HepG2 (cell line): ENCODE measurements at regions not wholly inside any gene's neighbourhood (a gene's known extent, or its start where the extent isn't known, plus 50 kb on each side); places are given as distances from the start of the nearest gene placed in this dataset.

Source experiments
- ARNTL ChIP-seq: sonication (generic); formaldehyde crosslinking; IDR thresholded peaks from 2 replicates; pipeline ENCODE4 v1.4.0; 2020; ENCODE audit warnings: mild to moderate bottlenecking, missing genetic modification reagents
- BATF2 ChIP-seq: sonication (generic); formaldehyde crosslinking; IDR thresholded peaks from 2 replicates; pipeline ENCODE4 v1.8.0; 2022; ENCODE audit warnings: mild to moderate bottlenecking, missing genetic modification reagents, moderate library complexity
- BCL6 ChIP-seq: IDR thresholded peaks from 2 replicates; pipeline ENCODE4 v1.6.1; 2016; ENCODE audit warnings: missing genetic modification reagents, missing compliant biosample characterization
- DPF2 ChIP-seq: sonication (generic); formaldehyde crosslinking; IDR thresholded peaks from 2 replicates; pipeline ENCODE4 v1.4.0; 2020; ENCODE audit warnings: mild to moderate bottlenecking, low read depth, missing genetic modification reagents, borderline replicate concordance
- GABPA ChIP-seq, 2 experiments: IDR thresholded peaks; 2 replicates each; pipeline ENCODE4 v1.6.1; 2011 to 2016; ENCODE audit warnings: low read depth in 2 of 2, low read length in 1 of 2, missing biosample characterization in 1 of 2, missing genetic modification characterization in 1 of 2
- GATA4 ChIP-seq: sonication (generic); IDR thresholded peaks from 2 replicates; pipeline ENCODE4 v1.6.1; 2016; ENCODE audit warnings: antibody characterized with exemption, low read depth, borderline replicate concordance
- HDAC2 ChIP-seq: sonication (generic); formaldehyde crosslinking; IDR thresholded peaks from 2 replicates; pipeline ENCODE4 v1.4.0; 2020; ENCODE audit warnings: missing genetic modification reagents
- NONO ChIP-seq, 2 experiments: fragments of 450-650 bp in 1 of 2; sonication (generic) in 1 of 2; formaldehyde crosslinking in 1 of 2; IDR thresholded peaks in 1 of 2; conservative IDR thresholded peaks in 1 of 2; 2 replicates each; pipeline versions ENCODE4 v1.6.1 to v1.8.0; 2017 to 2022; ENCODE audit warnings: mild to moderate bottlenecking in 1 of 2, missing genetic modification reagents in 1 of 2, moderate library complexity in 1 of 2
- POLR2A ChIP-seq, 2 experiments: IDR thresholded peaks; 2 replicates each; pipeline ENCODE4 v1.6.1; 2011; ENCODE audit warnings: low read depth in 2 of 2, low read length in 2 of 2, mild to moderate bottlenecking in 1 of 2, moderate library complexity in 1 of 2; ENCODE audit not compliant: insufficient read depth in 1 of 2
- RARA ChIP-seq: IDR thresholded peaks from 2 replicates; pipeline ENCODE4 v1.6.1; 2016; ENCODE audit warnings: missing genetic modification reagents, missing compliant biosample characterization
- SKI ChIP-seq: fragments of 450-650 bp; IDR thresholded peaks from one replicate; pipeline ENCODE4 v1.6.1; 2018; ENCODE audit warnings: mild to moderate bottlenecking; ENCODE audit not compliant: partially characterized antibody
- SOX6 ChIP-seq, 2 experiments: fragments of 450-650 bp in 1 of 2; sonication (generic) in 1 of 2; formaldehyde crosslinking in 1 of 2; IDR thresholded peaks; 2 replicates each; pipeline versions ENCODE4 v1.4.0 to v1.6.1; 2017 to 2020; ENCODE audit warnings: antibody characterized with exemption in 1 of 2, mild to moderate bottlenecking in 1 of 2, missing genetic modification reagents in 1 of 2
- TEAD3 ChIP-seq: optimal IDR thresholded peaks from 2 replicates; pipeline ENCODE3; 2016; ENCODE audit warnings: borderline replicate concordance
- ZC3H4 ChIP-seq: sonication (generic); formaldehyde crosslinking; IDR thresholded peaks from 2 replicates; pipeline ENCODE4 v1.4.0; 2020; ENCODE audit warnings: missing genetic modification reagents, borderline replicate concordance
- ZNF552 ChIP-seq: sonication (generic); formaldehyde crosslinking; IDR thresholded peaks from 2 replicates; pipeline ENCODE4 v1.9.0; 2022; ENCODE audit warnings: missing genetic modification reagents, mild to moderate bottlenecking, borderline replicate concordance
- ZNF558 ChIP-seq: sonication (generic); formaldehyde crosslinking; IDR thresholded peaks from 2 replicates; pipeline ENCODE4 v1.9.0; 2022; ENCODE audit warnings: mild to moderate bottlenecking, missing genetic modification reagents, borderline replicate concordance
- ZNF7 ChIP-seq: IDR thresholded peaks from 2 replicates; pipeline ENCODE4 v1.6.1; 2016; ENCODE audit warnings: missing biosample characterization, missing genetic modification reagents
- ZNF790 ChIP-seq: sonication (generic); formaldehyde crosslinking; IDR thresholded peaks from 2 replicates; pipeline ENCODE4 v1.8.0; 2022; ENCODE audit warnings: missing genetic modification reagents, mild to moderate bottlenecking, borderline replicate concordance
- TF ChIP-seq, protein P1 (sequence below): sonication (generic); formaldehyde crosslinking; IDR thresholded peaks from 2 replicates; pipeline ENCODE4 v1.4.0; 2020; ENCODE audit warnings: missing genetic modification reagents
- TF ChIP-seq, protein P2 (sequence below): sonication (generic); formaldehyde crosslinking; IDR thresholded peaks from 2 replicates; pipeline ENCODE4 v1.4.0; 2020; ENCODE audit warnings: missing genetic modification reagents
- TF ChIP-seq, protein P3 (sequence below): IDR thresholded peaks from 2 replicates; pipeline ENCODE4 v1.6.1; 2016

- TF ChIP-seq, protein P1, sequence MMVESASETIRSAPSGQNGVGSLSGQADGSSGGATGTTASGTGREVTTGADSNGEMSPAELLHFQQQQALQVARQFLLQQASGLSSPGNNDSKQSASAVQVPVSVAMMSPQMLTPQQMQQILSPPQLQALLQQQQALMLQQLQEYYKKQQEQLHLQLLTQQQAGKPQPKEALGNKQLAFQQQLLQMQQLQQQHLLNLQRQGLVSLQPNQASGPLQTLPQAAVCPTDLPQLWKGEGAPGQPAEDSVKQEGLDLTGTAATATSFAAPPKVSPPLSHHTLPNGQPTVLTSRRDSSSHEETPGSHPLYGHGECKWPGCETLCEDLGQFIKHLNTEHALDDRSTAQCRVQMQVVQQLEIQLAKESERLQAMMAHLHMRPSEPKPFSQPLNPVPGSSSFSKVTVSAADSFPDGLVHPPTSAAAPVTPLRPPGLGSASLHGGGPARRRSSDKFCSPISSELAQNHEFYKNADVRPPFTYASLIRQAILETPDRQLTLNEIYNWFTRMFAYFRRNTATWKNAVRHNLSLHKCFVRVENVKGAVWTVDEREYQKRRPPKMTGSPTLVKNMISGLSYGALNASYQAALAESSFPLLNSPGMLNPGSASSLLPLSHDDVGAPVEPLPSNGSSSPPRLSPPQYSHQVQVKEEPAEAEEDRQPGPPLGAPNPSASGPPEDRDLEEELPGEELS (CRISPR knock-in tag) = peak; percentile 89
- TF ChIP-seq, protein P2, sequence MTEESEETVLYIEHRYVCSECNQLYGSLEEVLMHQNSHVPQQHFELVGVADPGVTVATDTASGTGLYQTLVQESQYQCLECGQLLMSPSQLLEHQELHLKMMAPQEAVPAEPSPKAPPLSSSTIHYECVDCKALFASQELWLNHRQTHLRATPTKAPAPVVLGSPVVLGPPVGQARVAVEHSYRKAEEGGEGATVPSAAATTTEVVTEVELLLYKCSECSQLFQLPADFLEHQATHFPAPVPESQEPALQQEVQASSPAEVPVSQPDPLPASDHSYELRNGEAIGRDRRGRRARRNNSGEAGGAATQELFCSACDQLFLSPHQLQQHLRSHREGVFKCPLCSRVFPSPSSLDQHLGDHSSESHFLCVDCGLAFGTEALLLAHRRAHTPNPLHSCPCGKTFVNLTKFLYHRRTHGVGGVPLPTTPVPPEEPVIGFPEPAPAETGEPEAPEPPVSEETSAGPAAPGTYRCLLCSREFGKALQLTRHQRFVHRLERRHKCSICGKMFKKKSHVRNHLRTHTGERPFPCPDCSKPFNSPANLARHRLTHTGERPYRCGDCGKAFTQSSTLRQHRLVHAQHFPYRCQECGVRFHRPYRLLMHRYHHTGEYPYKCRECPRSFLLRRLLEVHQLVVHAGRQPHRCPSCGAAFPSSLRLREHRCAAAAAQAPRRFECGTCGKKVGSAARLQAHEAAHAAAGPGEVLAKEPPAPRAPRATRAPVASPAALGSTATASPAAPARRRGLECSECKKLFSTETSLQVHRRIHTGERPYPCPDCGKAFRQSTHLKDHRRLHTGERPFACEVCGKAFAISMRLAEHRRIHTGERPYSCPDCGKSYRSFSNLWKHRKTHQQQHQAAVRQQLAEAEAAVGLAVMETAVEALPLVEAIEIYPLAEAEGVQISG (CRISPR knock-in tag) = peak; percentile 37; the same call in 1 of the 2 replicates
- TF ChIP-seq, protein P3, sequence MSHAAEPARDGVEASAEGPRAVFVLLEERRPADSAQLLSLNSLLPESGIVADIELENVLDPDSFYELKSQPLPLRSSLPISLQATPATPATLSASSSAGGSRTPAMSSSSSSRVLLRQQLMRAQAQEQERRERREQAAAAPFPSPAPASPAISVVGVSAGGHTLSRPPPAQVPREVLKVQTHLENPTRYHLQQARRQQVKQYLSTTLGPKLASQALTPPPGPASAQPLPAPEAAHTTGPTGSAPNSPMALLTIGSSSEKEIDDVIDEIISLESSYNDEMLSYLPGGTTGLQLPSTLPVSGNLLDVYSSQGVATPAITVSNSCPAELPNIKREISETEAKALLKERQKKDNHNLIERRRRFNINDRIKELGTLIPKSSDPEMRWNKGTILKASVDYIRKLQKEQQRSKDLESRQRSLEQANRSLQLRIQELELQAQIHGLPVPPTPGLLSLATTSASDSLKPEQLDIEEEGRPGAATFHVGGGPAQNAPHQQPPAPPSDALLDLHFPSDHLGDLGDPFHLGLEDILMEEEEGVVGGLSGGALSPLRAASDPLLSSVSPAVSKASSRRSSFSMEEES (CRISPR knock-in tag) = peak; percentile 78
- no peak for TF ChIP-seq ZNF7 (CRISPR knock-in tag)
- TF ChIP-seq ARNTL (CRISPR knock-in tag) = 0 out of 2 replicates have a peak, but pooled peaks have one; percentile 64
- TF ChIP-seq ZNF558 (CRISPR knock-in tag) = no peak
- TF ChIP-seq TEAD3 (CRISPR knock-in tag) = peak; percentile 74
- no peak for TF ChIP-seq ZC3H4
- TF ChIP-seq SOX6 (IDR thresholded peaks at IDR 0.05) = no peak
- TF ChIP-seq SOX6 (CRISPR knock-in tag; IDR thresholded peaks at IDR 0.05) = peak; percentile 86
- TF ChIP-seq NONO (IDR thresholded peaks at IDR 0.05) = no peak
- 0 out of 2 replicates have a peak, but pooled peaks have one; percentile 49 for TF ChIP-seq NONO (CRISPR knock-in tag; conservative IDR thresholded peaks at IDR 0.05)
- 0 out of 2 replicates have a peak, but pooled peaks have one; percentile 35 for TF ChIP-seq GATA4
- TF ChIP-seq GABPA (IDR thresholded peaks at IDR 0.05; ENCODE audit: low read depth, low read length) = no peak
- peak; percentile 29; the same call in 1 of the 2 replicates for TF ChIP-seq GABPA (CRISPR knock-in tag; IDR thresholded peaks at IDR 0.05; ENCODE audit: low read depth)
- no peak for TF ChIP-seq ZNF790 (CRISPR knock-in tag)
- peak; percentile 77 for TF ChIP-seq RARA (CRISPR knock-in tag)
- TF ChIP-seq POLR2A (IDR thresholded peaks at IDR 0.05; ENCODE audit: insufficient read depth in 1 of 2, low read depth in 2 of 2, low read length in 2 of 2) = peak; percentile 15 to 54; a peak in 1 of 4 replicates
- TF ChIP-seq DPF2 (CRISPR knock-in tag) = peak; percentile 90
- TF ChIP-seq ZNF552 (CRISPR knock-in tag) = no peak
- TF ChIP-seq HDAC2 = peak; percentile 90
- TF ChIP-seq BCL6 (CRISPR knock-in tag) = peak; percentile 80
- TF ChIP-seq BATF2 (CRISPR knock-in tag) = no peak
- TF ChIP-seq SKI = peak; percentile 46
Observed at GRCh38 chr5:74918232-74918669, 52.1 kb upstream of the FAM169A start (continued).
